ENCODE measurements at regions not wholly inside any gene's neighbourhood (a gene's known extent, or its start where the extent isn't known, plus 50 kb on each side); places are given as distances from the start of the nearest gene placed in this dataset.
A peak's percentile ranks its signal among the peaks of the same experiment; 100 is the strongest.

- Mint-ChIP-seq H3K36me3 (ENCODE audit: low read depth) (no peaks in the 10 kb centered on the region), H3K9me3 (ENCODE audit: insufficient read depth) (peaks cover 6% of the 10 kb centered on the region), H3K4me3 (no peak overlapping the region), H3K4me1 (ENCODE audit: low read depth) (no peaks in the 10 kb centered on the region), H3K27me3 (ENCODE audit: low read depth) (no peaks in the 10 kb centered on the region), H3K27ac (no peak overlapping the region)
- ATAC-seq (no peak), DNase-seq (no peak)
- POLR2A ChIA-PET, result no interaction called here
- CTCF ChIA-PET, result no interaction called here
Measured at GRCh38 chr7:52061666-52062065, 745.1 kb upstream of the COBL start.

DNA sequence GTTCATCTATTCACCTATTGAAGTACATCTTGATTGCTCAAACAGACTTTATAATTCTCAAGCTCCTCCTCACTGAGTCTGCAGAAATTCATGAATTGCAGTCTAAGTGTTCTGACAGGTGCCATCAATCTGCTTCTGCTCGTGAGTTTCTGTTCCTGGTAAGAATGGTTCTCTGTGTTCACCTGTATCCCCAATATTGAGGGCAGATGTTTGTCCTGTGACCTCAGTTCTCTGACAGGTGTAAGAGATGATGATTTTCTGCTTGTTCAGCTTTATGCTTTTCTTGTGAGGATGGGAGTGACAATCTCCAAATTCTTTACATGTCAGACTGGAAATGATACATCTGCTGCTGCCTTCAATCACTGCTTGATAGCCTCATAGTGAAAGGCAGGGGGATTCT lies 736.9 kb upstream of the COBL start:
- H3K4me3 Mint-ChIP-seq, result no peak overlapping the region
- ChIA-PET POLR2A (no interaction called here), CTCF (no interaction called here)
- H3K9me3 Mint-ChIP-seq (ENCODE audit: insufficient read depth), result peaks cover 14% of the 10 kb centered on the region
- no peaks in the 10 kb centered on the region for H3K36me3 Mint-ChIP-seq (ENCODE audit: low read depth)
- no peaks in the 10 kb centered on the region for H3K27me3 Mint-ChIP-seq (ENCODE audit: low read depth)
- no peak for ATAC-seq
- DNase-seq, result no peak
- no peak overlapping the region for H3K27ac Mint-ChIP-seq
- H3K4me1 Mint-ChIP-seq (ENCODE audit: low read depth), result no peaks in the 10 kb centered on the region

DNA sequence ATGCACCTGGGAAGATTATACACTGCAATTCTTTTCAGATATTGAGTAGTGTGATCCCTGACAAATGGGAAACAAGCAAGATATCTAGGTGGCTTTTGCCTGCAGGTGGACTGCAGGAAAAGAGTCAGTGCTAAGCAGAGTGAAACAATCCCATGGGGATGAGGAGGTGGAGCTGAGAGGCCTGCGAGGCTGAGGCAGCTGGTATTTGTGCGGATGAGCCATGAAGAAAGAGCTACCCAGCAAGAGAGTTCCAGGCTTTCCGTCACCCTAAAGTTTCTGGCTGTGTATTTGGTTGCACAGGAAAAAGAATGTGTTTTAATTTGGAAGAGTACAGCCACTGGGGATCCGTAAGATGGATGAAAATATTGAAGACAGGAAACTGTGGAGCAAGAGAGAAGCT lies 714.1 kb upstream of the COBL start:
- Mint-ChIP-seq H3K36me3 (ENCODE audit: low read depth) (no peaks in the 10 kb centered on the region), H3K4me1 (ENCODE audit: low read depth) (no peaks in the 10 kb centered on the region), H3K4me3 (no peak overlapping the region), H3K27me3 (ENCODE audit: low read depth) (no peaks in the 10 kb centered on the region), H3K9me3 (ENCODE audit: insufficient read depth) (no peaks in the 10 kb centered on the region), H3K27ac (no peak overlapping the region)
- DNase-seq, result no peak
- no peak for ATAC-seq
- CTCF ChIA-PET, result no interaction called here
- POLR2A ChIA-PET, result no interaction called here

GRCh38 chr7:52026140-52026539 lies 709.5 kb upstream of the COBL start:
- ChIA-PET POLR2A (no interaction called here), CTCF (no interaction called here)
- H3K27me3 Mint-ChIP-seq (ENCODE audit: low read depth), result no peaks in the 10 kb centered on the region
- H3K27ac Mint-ChIP-seq, result no peak overlapping the region
- H3K9me3 Mint-ChIP-seq (ENCODE audit: insufficient read depth), result peaks cover 3% of the 10 kb centered on the region
- H3K4me3 Mint-ChIP-seq, result no peak overlapping the region
- DNase-seq, result no peak
- H3K36me3 Mint-ChIP-seq (ENCODE audit: low read depth), result no peaks in the 10 kb centered on the region
- no peak for ATAC-seq
- no peaks in the 10 kb centered on the region for H3K4me1 Mint-ChIP-seq (ENCODE audit: low read depth)

DNA sequence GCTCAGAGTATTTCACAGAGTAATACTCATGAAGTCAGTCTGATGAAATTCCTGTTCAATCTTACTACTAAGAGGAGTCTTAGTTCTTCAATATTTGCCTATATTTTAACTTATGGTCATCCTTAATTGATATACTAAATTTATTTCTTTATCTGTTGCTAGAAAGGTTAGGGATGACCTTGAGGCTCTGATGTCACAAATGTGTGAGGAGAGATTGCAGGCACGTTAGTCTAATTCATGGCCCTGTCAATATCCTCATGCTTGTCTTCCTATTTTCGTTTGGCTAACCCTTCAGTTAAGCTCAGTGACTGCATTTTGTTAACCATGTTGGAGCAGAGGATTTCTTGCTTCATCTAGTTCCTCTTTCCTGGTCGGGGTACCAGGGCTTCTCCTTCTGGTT lies 704.7 kb upstream of the COBL start:
- no peaks in the 10 kb centered on the region for H3K36me3 Mint-ChIP-seq (ENCODE audit: low read depth)
- DNase-seq (no peak), ATAC-seq (no peak)
- no peak overlapping the region for H3K4me3 Mint-ChIP-seq
- H3K27ac Mint-ChIP-seq, result no peak overlapping the region
- H3K27me3 Mint-ChIP-seq (ENCODE audit: low read depth), result no peaks in the 10 kb centered on the region
- CTCF ChIA-PET, result no interaction called here
- peaks cover 3% of the 10 kb centered on the region for H3K9me3 Mint-ChIP-seq (ENCODE audit: insufficient read depth)
- H3K4me1 Mint-ChIP-seq (ENCODE audit: low read depth), result no peaks in the 10 kb centered on the region
- POLR2A ChIA-PET, result interaction anchor here (0.6 kb wide), 1 partner anchor 313 kb away, joined by 4 read pairs; no protein-coding TSS in a partner anchor

GRCh38 chr7:52018680-52019054 lies 702.1 kb upstream of the COBL start:
- DNase-seq (no peak), ATAC-seq (no peak)
- Mint-ChIP-seq H3K4me1 (ENCODE audit: low read depth) (no peaks in the 10 kb centered on the region), H3K9me3 (ENCODE audit: insufficient read depth) (peaks cover 4% of the 10 kb centered on the region), H3K36me3 (ENCODE audit: low read depth) (no peaks in the 10 kb centered on the region), H3K4me3 (no peak overlapping the region), H3K27ac (no peak overlapping the region), H3K27me3 (ENCODE audit: low read depth) (no peaks in the 10 kb centered on the region)
- ChIA-PET CTCF (interaction anchor here (0.9 kb wide), 1 partner anchor 14 kb away, joined by 3 read pairs; no protein-coding TSS in a partner anchor), POLR2A (no interaction called here)

DNA sequence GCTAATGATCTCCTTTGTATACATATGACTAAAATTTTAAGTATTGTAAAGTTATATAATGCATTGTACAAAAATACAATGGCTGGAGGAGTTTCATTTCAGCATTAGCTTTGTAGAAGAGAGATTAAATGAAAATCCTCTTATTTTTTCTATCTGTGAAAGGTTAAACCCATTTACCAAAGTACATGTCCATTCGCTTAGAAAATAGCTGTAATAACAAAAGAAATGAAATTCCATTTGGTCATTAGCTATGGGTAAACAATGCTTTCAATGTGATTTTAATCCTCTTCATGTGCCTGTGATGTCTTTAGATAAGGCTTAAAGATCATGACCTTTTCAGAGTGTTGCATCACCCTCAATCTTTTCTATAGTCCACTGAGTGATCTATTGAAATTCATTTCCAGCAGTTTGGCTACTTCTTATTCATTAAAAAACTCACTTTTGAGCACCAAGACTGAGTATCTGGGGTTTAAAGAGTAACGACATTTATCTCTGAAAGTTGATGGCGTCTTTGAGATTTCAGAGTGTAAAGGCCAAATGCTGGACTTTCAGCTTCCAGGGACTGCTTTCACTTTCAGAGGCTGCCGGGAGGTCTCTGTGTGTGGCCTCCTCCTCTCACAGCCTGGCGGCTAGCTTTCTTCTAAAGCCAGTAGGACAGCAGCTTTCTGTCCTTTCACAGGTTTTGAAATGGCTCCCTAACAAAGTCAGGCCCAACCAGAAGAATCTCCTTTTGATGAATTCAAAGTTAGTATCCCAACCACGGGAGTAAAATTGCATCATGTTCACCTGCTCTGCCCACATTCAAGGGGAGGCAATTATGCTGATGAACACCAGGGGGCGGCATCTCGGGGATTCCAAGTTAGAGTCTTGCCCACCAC lies 701.4 kb upstream of the COBL start:
- Mint-ChIP-seq H3K27me3 (ENCODE audit: low read depth) (no peaks in the 10 kb centered on the region), H3K4me1 (ENCODE audit: low read depth) (no peaks in the 10 kb centered on the region), H3K4me3 (peak overlapping the region; percentile 22), H3K9me3 (ENCODE audit: insufficient read depth) (peaks cover 4% of the 10 kb centered on the region), H3K27ac (no peak overlapping the region), H3K36me3 (ENCODE audit: low read depth) (no peaks in the 10 kb centered on the region)
- peak; percentile 51 for ATAC-seq
- ChIA-PET POLR2A (no interaction called here), CTCF (interaction anchor here (0.9 kb wide), 1 partner anchor 14 kb away, joined by 3 read pairs; no protein-coding TSS in a partner anchor)
- peak; percentile 33 for DNase-seq

DNA sequence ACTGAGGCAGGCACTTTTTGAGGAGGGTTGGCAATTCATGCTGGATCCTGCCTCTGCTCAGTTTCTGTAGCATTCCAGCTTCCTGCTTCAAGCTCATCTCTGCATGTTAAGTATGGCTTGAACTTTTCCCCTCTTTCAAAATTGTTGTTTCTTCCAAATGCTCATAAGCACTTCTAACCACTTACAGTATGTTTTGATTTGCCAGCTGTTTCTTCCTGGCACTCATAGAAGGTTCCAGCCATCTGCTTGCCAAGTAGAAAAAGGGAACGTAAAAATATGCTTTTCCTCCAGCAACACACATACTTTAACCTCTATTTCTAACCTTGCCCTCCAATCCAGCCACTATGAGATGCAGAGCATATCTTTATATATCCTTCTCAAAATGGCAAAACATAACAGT lies 692.6 kb upstream of the COBL start:
- CTCF ChIA-PET, result no interaction called here
- DNase-seq, result no peak
- POLR2A ChIA-PET, result no interaction called here
- Mint-ChIP-seq H3K4me1 (ENCODE audit: low read depth) (no peaks in the 10 kb centered on the region), H3K9me3 (ENCODE audit: insufficient read depth) (no peaks in the 10 kb centered on the region), H3K36me3 (ENCODE audit: low read depth) (no peaks in the 10 kb centered on the region), H3K27me3 (ENCODE audit: low read depth) (no peaks in the 10 kb centered on the region), H3K27ac (no peak overlapping the region), H3K4me3 (no peak overlapping the region)
- no peak for ATAC-seq

DNA sequence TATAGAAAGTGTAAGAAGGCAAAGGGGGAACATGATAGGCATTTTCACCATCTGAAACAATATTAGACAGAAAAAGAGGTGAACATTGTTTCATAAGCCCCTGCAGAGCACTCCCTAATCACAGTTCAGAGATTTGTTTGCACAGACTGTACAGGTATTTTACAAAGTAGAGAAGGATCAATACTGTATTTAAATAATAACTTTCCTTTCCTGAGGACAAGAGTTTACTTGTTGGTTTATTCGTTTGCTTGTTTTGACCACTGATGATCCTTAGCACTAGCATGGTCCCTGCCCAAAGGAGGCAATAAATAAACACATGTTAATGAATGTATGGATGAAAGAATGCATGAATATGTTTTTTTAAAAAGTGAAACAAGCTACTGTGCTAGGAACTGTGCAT lies 690.1 kb upstream of the COBL start:
- ATAC-seq (no peak), DNase-seq (no peak)
- H3K9me3 Mint-ChIP-seq (ENCODE audit: insufficient read depth), result peaks cover 4% of the 10 kb centered on the region
- no peaks in the 10 kb centered on the region for H3K27me3 Mint-ChIP-seq (ENCODE audit: low read depth)
- no peaks in the 10 kb centered on the region for H3K36me3 Mint-ChIP-seq (ENCODE audit: low read depth)
- no peak overlapping the region for H3K4me3 Mint-ChIP-seq
- POLR2A ChIA-PET, result no interaction called here
- no peak overlapping the region for H3K27ac Mint-ChIP-seq
- no peaks in the 10 kb centered on the region for H3K4me1 Mint-ChIP-seq (ENCODE audit: low read depth)
- CTCF ChIA-PET, result no interaction called here

DNA sequence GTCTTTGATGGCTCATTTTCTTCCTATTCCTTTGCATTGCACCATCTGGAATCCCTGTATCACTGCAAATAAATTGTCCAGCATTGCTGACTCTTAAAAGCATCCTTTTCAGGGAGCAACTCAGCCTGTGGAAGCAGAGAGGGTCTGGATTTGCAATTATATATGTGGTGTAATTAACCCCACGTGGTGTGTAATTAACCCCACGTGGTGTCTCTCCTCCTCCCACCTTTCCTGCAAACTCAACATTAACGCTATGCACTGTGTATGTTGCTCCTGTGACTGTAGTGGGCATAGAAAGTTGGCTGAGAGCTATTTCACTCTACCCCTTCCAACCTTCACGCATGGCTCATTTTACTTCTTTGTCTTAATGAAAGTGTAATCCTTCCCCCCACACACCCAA lies 689.0 kb upstream of the COBL start:
- no peak overlapping the region for H3K27ac Mint-ChIP-seq
- ATAC-seq, result no peak
- H3K4me1 Mint-ChIP-seq (ENCODE audit: low read depth), result no peaks in the 10 kb centered on the region
- H3K4me3 Mint-ChIP-seq, result no peak overlapping the region
- ChIA-PET POLR2A (interaction anchor here (0.5 kb wide), 1 partner anchor 22 kb away, joined by 3 read pairs; no protein-coding TSS in a partner anchor), CTCF (no interaction called here)
- peaks cover 7% of the 10 kb centered on the region for H3K9me3 Mint-ChIP-seq (ENCODE audit: insufficient read depth)
- no peaks in the 10 kb centered on the region for H3K36me3 Mint-ChIP-seq (ENCODE audit: low read depth)
- no peaks in the 10 kb centered on the region for H3K27me3 Mint-ChIP-seq (ENCODE audit: low read depth)
- DNase-seq, result no peak

GRCh38 chr7:51995596-51996179 lies 679.1 kb upstream of the COBL start:
- ATAC-seq (no peak), DNase-seq (no peak)
- Mint-ChIP-seq H3K36me3 (ENCODE audit: low read depth) (no peaks in the 10 kb centered on the region), H3K27ac (no peak overlapping the region), H3K4me1 (ENCODE audit: low read depth) (no peaks in the 10 kb centered on the region), H3K27me3 (ENCODE audit: low read depth) (no peaks in the 10 kb centered on the region), H3K4me3 (no peak overlapping the region), H3K9me3 (ENCODE audit: insufficient read depth) (peaks cover 22% of the 10 kb centered on the region)
- ChIA-PET CTCF (no interaction called here), POLR2A (no interaction called here)

GRCh38 chr7:51982653-51983052 lies 666.0 kb upstream of the COBL start:
- H3K27me3 Mint-ChIP-seq (ENCODE audit: low read depth), result no peaks in the 10 kb centered on the region
- POLR2A ChIA-PET, result no interaction called here
- no peak overlapping the region for H3K27ac Mint-ChIP-seq
- H3K4me1 Mint-ChIP-seq (ENCODE audit: low read depth), result no peaks in the 10 kb centered on the region
- CTCF ChIA-PET, result no interaction called here
- H3K4me3 Mint-ChIP-seq, result no peak overlapping the region
- DNase-seq (no peak), ATAC-seq (no peak)
- H3K9me3 Mint-ChIP-seq (ENCODE audit: insufficient read depth), result no peaks in the 10 kb centered on the region
- no peaks in the 10 kb centered on the region for H3K36me3 Mint-ChIP-seq (ENCODE audit: low read depth)

Measured in activated CD8-positive, alpha-beta T cell treated with anti-CD3 and anti-CD28 coated beads, Interleukin-2, amount 10 ng/mL, durations not matched to agents 7 days and 5 days (primary cell).